GM12878 (cell line): ENCODE measurements at regions not wholly inside any gene's neighbourhood (a gene's known extent, or its start where the extent isn't known, plus 50 kb on each side); places are given as distances from the start of the nearest gene placed in this dataset.
A peak's percentile ranks its signal among the peaks of the same experiment; 100 is the strongest.

ENCODE experiments used
- BCL3 ChIP-seq: IDR thresholded peaks from 2 replicates; pipeline ENCODE4 v1.6.1; 2011; ENCODE audit warnings: borderline replicate concordance, low read depth, mild to moderate bottlenecking, moderate library complexity, low read length; ENCODE audit not compliant: insufficient read depth, poor library complexity, severe bottlenecking
- BHLHE40 ChIP-seq, 2 experiments: fragments of 450-650 bp in 1 of 2; IDR thresholded peaks; 2 replicates each; pipeline ENCODE4 v1.6.1; 2011 to 2017; ENCODE audit warnings: low read depth in 2 of 2, borderline replicate concordance in 1 of 2, improper control_type of control experiment in 1 of 2, low read length in 1 of 2, mild to moderate bottlenecking in 1 of 2
- CREM ChIP-seq: IDR thresholded peaks from 2 replicates; pipeline ENCODE4 v1.6.1; 2014; ENCODE audit warnings: antibody characterized with exemption, low read depth
- EP300 ChIP-seq, 2 experiments: fragments of 150-350 bp in 1 of 2; IDR thresholded peaks; 2 replicates each; pipeline ENCODE4 v1.6.1; 2011 to 2012; ENCODE audit warnings: low read depth in 2 of 2, low read length in 2 of 2, borderline replicate concordance in 1 of 2, improper control_type of control experiment in 1 of 2, inconsistent platforms in 1 of 2; ENCODE audit not compliant: control insufficient read depth in 1 of 2
- ESRRA ChIP-seq: IDR thresholded peaks from 2 replicates; pipeline ENCODE4 v1.6.1; 2012; ENCODE audit warnings: mild to moderate bottlenecking, low read length, improper control_type of control experiment
- PAX8 ChIP-seq: fragments of 450-650 bp; IDR thresholded peaks from 2 replicates; pipeline ENCODE4 v1.6.1; 2017; ENCODE audit warnings: mild to moderate bottlenecking, moderate library complexity
- PML ChIP-seq: IDR thresholded peaks from 2 replicates; pipeline ENCODE4 v1.6.1; 2012; ENCODE audit warnings: low read length, inconsistent platforms
- RAD51 ChIP-seq: fragments of 450-650 bp; IDR thresholded peaks from 2 replicates; pipeline ENCODE4 v1.6.1; 2016; ENCODE audit warnings: moderate library complexity, mild to moderate bottlenecking, inconsistent platforms
- RCOR1 ChIP-seq: conservative IDR thresholded peaks from 2 replicates; pipeline ENCODE4 v1.6.1; 2012; ENCODE audit warnings: low read depth, low read length, improper control_type of control experiment
- USF1 ChIP-seq: IDR thresholded peaks from 2 replicates; pipeline ENCODE4 v1.6.1; 2011; ENCODE audit warnings: borderline replicate concordance, low read depth, mild to moderate bottlenecking, moderate library complexity, mixed read lengths, low read length; ENCODE audit not compliant: insufficient read depth; ENCODE audit errors: extremely low read length
- ZBTB11 ChIP-seq: fragments of 450-650 bp; formaldehyde crosslinking; IDR thresholded peaks from 2 replicates; pipeline ENCODE4 v1.5.0; 2022; ENCODE audit warnings: mild to moderate bottlenecking, missing genetic modification characterization
- ZNF24 ChIP-seq: fragments of 450-650 bp; IDR thresholded peaks from 2 replicates; pipeline ENCODE4 v1.6.1; 2017; ENCODE audit warnings: antibody characterized with exemption, mild to moderate bottlenecking
- ZSCAN29 ChIP-seq: fragments of 450-650 bp; IDR thresholded peaks from 2 replicates; pipeline ENCODE4 v1.6.1; 2017; ENCODE audit warnings: mild to moderate bottlenecking, moderate library complexity
- TF ChIP-seq, protein P1 (sequence below): fragments of 150-350 bp; IDR thresholded peaks from 2 replicates; pipeline ENCODE4 v1.6.1; 2014; ENCODE audit warnings: mild to moderate bottlenecking, low read depth, low read length
- TF ChIP-seq, protein P2 (sequence below): IDR thresholded peaks from 2 replicates; pipeline ENCODE4 v1.6.1; 2012; ENCODE audit warnings: mild to moderate bottlenecking, low read depth, low read length
- TF ChIP-seq, protein P3 (sequence below): IDR thresholded peaks from 2 replicates; pipeline ENCODE4 v1.6.1; 2011; ENCODE audit warnings: low read depth, low read length, improper control_type of control experiment, borderline replicate concordance

- TF ChIP-seq PML = peak; percentile 93
- 0 out of 2 replicates have a peak, but pooled peaks have one; percentile 74 for TF ChIP-seq RCOR1
- TF ChIP-seq CREM = peak; percentile 99
- 0 out of 2 replicates have a peak, but pooled peaks have one; percentile 43 for TF ChIP-seq ESRRA
- TF ChIP-seq, protein P1, sequence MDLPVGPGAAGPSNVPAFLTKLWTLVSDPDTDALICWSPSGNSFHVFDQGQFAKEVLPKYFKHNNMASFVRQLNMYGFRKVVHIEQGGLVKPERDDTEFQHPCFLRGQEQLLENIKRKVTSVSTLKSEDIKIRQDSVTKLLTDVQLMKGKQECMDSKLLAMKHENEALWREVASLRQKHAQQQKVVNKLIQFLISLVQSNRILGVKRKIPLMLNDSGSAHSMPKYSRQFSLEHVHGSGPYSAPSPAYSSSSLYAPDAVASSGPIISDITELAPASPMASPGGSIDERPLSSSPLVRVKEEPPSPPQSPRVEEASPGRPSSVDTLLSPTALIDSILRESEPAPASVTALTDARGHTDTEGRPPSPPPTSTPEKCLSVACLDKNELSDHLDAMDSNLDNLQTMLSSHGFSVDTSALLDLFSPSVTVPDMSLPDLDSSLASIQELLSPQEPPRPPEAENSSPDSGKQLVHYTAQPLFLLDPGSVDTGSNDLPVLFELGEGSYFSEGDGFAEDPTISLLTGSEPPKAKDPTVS = no peak
- TF ChIP-seq ZSCAN29 = no peak
- TF ChIP-seq, protein P2, sequence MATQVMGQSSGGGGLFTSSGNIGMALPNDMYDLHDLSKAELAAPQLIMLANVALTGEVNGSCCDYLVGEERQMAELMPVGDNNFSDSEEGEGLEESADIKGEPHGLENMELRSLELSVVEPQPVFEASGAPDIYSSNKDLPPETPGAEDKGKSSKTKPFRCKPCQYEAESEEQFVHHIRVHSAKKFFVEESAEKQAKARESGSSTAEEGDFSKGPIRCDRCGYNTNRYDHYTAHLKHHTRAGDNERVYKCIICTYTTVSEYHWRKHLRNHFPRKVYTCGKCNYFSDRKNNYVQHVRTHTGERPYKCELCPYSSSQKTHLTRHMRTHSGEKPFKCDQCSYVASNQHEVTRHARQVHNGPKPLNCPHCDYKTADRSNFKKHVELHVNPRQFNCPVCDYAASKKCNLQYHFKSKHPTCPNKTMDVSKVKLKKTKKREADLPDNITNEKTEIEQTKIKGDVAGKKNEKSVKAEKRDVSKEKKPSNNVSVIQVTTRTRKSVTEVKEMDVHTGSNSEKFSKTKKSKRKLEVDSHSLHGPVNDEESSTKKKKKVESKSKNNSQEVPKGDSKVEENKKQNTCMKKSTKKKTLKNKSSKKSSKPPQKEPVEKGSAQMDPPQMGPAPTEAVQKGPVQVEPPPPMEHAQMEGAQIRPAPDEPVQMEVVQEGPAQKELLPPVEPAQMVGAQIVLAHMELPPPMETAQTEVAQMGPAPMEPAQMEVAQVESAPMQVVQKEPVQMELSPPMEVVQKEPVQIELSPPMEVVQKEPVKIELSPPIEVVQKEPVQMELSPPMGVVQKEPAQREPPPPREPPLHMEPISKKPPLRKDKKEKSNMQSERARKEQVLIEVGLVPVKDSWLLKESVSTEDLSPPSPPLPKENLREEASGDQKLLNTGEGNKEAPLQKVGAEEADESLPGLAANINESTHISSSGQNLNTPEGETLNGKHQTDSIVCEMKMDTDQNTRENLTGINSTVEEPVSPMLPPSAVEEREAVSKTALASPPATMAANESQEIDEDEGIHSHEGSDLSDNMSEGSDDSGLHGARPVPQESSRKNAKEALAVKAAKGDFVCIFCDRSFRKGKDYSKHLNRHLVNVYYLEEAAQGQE = no peak
- TF ChIP-seq EP300 (IDR thresholded peaks at IDR 0.05; ENCODE audit: borderline replicate concordance in 1 of 2, control insufficient read depth in 1 of 2, low read depth in 2 of 2, low read length in 2 of 2) = peak; percentile 98 to 99; a peak in 3 of 4 replicates
- TF ChIP-seq USF1 = peak; percentile 26
- TF ChIP-seq BHLHE40 (IDR thresholded peaks at IDR 0.05; ENCODE audit: borderline replicate concordance in 1 of 2, low read depth in 2 of 2, low read length in 1 of 2) = peak; percentile 91 to 92
- TF ChIP-seq PAX8 = no peak
- TF ChIP-seq, protein P3, sequence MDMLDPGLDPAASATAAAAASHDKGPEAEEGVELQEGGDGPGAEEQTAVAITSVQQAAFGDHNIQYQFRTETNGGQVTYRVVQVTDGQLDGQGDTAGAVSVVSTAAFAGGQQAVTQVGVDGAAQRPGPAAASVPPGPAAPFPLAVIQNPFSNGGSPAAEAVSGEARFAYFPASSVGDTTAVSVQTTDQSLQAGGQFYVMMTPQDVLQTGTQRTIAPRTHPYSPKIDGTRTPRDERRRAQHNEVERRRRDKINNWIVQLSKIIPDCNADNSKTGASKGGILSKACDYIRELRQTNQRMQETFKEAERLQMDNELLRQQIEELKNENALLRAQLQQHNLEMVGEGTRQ = peak; percentile 66; the same call in 1 of the 2 replicates
- TF ChIP-seq RAD51 = peak; percentile 96
- TF ChIP-seq BCL3 = peak; percentile 89
- no peak for TF ChIP-seq ZBTB11 (CRISPR knock-in tag)
- TF ChIP-seq ZNF24 = 0 out of 2 replicates have a peak, but pooled peaks have one; percentile 68
Observed at GRCh38 chr9:99660191-99660636, 161.5 kb upstream of the NR4A3 start (continued).
